PC-3 (cell line): ENCODE measurements at regions not wholly inside any gene's neighbourhood (a gene's known extent, or its start where the extent isn't known, plus 50 kb on each side); places are given as distances from the start of the nearest gene placed in this dataset.
A peak's percentile ranks its signal among the peaks of the same experiment; 100 is the strongest.

Experiments used
- CTCF ChIP-seq: fragments of 300-600 bp; sonication (generic); conservative IDR thresholded peaks from 2 replicates; pipeline ENCODE4 v1.5.1; 2017; ENCODE audit warnings: antibody characterized with exemption, low read depth, mild to moderate bottlenecking, low read length
- EZH2 ChIP-seq: fragments of 300-600 bp; sonication (generic); IDR thresholded peaks from one replicate; pipeline ENCODE4 v1.6.1; 2017; ENCODE audit warnings: antibody characterized with exemption, mild to moderate bottlenecking, low read length; ENCODE audit not compliant: unreplicated experiment
- EZH2phosphoT487 ChIP-seq: fragments of 300-600 bp; sonication (generic); IDR thresholded peaks from 2 replicates; pipeline ENCODE4 v1.6.1; 2018; ENCODE audit warnings: mild to moderate bottlenecking, antibody characterized with exemption, low read length, borderline replicate concordance

- TF ChIP-seq CTCF, result 0 out of 2 replicates have a peak, but pooled peaks have one; percentile 28
- no peak for TF ChIP-seq EZH2phosphoT487
- no peak for TF ChIP-seq EZH2
These were observed 515.3 kb downstream of the SOX2 start for GRCh38 chr3:182226995-182227394.
